ENCODE measurements at regions not wholly inside any gene's neighbourhood (a gene's known extent, or its start where the extent isn't known, plus 50 kb on each side); places are given as distances from the start of the nearest gene placed in this dataset.

DNA sequence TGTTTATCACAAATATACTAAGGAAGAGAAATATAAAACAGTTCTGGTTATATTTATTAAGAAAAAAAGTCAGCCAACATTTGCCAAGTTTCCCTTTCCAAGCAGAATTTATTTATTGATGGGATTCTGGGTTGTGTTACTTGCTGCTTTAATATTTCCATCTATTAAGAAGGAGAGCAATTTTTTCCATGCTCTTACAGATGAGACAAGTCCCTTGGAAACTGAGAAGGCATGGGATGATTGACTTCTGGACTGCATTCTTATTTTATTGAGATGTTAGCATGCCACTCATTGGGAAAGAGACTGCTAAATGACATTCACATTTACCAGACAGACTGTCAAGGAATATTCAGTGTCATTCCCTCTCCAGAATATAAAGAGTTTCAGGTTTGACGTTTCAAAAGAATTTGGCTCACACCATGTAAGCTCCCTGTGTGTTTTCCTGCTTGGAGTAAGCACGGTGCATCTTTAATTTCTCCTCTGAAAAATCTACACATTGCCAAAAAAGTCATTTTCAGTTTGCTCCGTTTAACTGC, 1565.2 kb upstream of the GOT2 start:
- TF ChIP-seq CTCF (IDR thresholded peaks at IDR 0.05; ENCODE audit: poor library complexity) (no peak), EZH2 (IDR thresholded peaks at IDR 0.05; ENCODE audit: borderline replicate concordance) (no peak)

Measured in hepatocyte (in vitro differentiated cells).